IMR-90 (cell line): ENCODE measurements at regions not wholly inside any gene's neighbourhood (a gene's known extent, or its start where the extent isn't known, plus 50 kb on each side); places are given as distances from the start of the nearest gene placed in this dataset.

ENCODE experiments used
- CEBPB ChIP-seq: IDR thresholded peaks from 2 replicates; pipeline ENCODE4 v1.6.1; 2012; ENCODE audit warnings: low read depth, low read length, improper control_type of control experiment
- POLR2A ChIP-seq: IDR thresholded peaks from 2 replicates; pipeline ENCODE4 v1.6.1; 2012; ENCODE audit warnings: mild to moderate bottlenecking, low read depth, low read length
- SMC3 ChIP-seq: fragments of 150-350 bp; IDR thresholded peaks from 2 replicates; pipeline ENCODE4 v1.6.1; 2016; ENCODE audit warnings: low read depth, mild to moderate bottlenecking, antibody characterized with exemption, low read length, moderate library complexity
- TF ChIP-seq, protein P1 (sequence below): conservative IDR thresholded peaks from 2 replicates; pipeline ENCODE4 v1.5.1; 2012; ENCODE audit warnings: mild to moderate bottlenecking, low read depth, low read length, improper control_type of control experiment

DNA sequence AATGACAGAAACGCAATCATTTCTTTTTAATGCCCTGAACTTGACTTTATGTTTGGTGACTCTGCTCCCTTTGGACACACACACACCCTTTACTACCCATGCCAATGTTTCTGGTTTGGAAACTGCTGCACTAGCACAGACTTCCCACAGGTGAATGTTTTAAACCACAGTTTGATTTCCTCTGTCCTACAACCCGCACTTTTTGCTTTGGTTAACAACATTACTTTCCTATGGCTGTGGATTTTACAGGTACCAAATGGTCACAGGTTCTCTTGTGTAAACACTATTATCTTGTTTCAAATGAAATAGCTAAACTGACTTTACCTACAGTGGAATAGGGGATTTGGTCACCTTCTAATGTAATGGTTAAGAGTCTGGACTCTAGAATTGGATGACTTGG is 51.5 kb upstream of the ZNF644 start:
- TF ChIP-seq CEBPB = no peak
- TF ChIP-seq, protein P1, sequence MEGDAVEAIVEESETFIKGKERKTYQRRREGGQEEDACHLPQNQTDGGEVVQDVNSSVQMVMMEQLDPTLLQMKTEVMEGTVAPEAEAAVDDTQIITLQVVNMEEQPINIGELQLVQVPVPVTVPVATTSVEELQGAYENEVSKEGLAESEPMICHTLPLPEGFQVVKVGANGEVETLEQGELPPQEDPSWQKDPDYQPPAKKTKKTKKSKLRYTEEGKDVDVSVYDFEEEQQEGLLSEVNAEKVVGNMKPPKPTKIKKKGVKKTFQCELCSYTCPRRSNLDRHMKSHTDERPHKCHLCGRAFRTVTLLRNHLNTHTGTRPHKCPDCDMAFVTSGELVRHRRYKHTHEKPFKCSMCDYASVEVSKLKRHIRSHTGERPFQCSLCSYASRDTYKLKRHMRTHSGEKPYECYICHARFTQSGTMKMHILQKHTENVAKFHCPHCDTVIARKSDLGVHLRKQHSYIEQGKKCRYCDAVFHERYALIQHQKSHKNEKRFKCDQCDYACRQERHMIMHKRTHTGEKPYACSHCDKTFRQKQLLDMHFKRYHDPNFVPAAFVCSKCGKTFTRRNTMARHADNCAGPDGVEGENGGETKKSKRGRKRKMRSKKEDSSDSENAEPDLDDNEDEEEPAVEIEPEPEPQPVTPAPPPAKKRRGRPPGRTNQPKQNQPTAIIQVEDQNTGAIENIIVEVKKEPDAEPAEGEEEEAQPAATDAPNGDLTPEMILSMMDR = no peak
- TF ChIP-seq SMC3 = no peak
- no peak for TF ChIP-seq POLR2A
